ENCODE measurements at regions not wholly inside any gene's neighbourhood (a gene's known extent, or its start where the extent isn't known, plus 50 kb on each side); places are given as distances from the start of the nearest gene placed in this dataset.

DNA sequence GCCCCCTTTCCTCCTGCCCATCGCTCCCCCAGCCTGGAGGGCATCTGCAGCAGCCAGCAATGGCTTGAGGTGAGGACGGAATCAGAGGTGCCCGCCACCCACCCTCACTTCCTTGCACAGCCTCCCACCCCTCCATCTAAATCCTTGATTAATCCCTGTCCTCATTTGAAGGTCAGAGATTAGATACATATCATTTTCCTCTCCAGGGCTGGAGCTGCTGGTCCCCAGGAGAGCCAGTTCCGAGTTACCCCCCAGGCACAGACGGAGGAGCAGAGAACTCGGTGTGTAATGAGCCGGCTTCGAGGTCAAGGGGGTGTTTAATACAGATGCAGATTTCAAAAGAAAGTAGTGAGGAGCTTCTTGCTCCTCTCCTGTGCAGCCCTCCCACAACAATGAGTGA lies 542.1 kb downstream of the MN1 start:
- Histone ChIP-seq H3K79me2 (ENCODE audit: control insufficient read depth, insufficient read depth, low read length) (no peaks in the 10 kb centered on the region), H2AFZ (ENCODE audit: control insufficient read depth, low read length) (no peak overlapping the region), H4K20me1 (ENCODE audit: control insufficient read depth, extremely low read depth, insufficient read depth, low read length) (no peaks in the 10 kb centered on the region), H3K9me1 (ENCODE audit: control insufficient read depth, extremely low read depth, insufficient read depth, low read length) (no peaks in the 10 kb centered on the region), H3K4me2 (ENCODE audit: control insufficient read depth, extremely low read depth, insufficient read depth, low read depth, low read length) (no peak overlapping the region), H3K9ac (ENCODE audit: control insufficient read depth, extremely low read depth, insufficient read depth, low read length) (no peak overlapping the region), H3K4me3 (ENCODE audit: control insufficient read depth in 2 of 3, extremely low read depth in 1 of 3, insufficient read depth in 2 of 3, low read depth in 1 of 3, low read length in 3 of 3) (no peak overlapping the region), H3K27ac (ENCODE audit: control insufficient read depth, insufficient read depth, low read length) (no peak overlapping the region), H3K36me3 (ENCODE audit: control insufficient read depth in 2 of 2, extremely low read depth in 1 of 2, insufficient read depth in 2 of 2, low read length in 2 of 2) (no peaks in the 10 kb centered on the region), H3K27me3 (ENCODE audit: control insufficient read depth, extremely low read depth, insufficient read depth, low read length) (peaks cover 4% of the 10 kb centered on the region), H3K4me1 (ENCODE audit: control insufficient read depth, extremely low read depth, insufficient read depth, low read length) (no peaks in the 10 kb centered on the region), H3K9me3 (ENCODE audit: control insufficient read depth, low read depth, low read length) (peaks cover 6% of the 10 kb centered on the region)
- TF ChIP-seq, protein P1, sequence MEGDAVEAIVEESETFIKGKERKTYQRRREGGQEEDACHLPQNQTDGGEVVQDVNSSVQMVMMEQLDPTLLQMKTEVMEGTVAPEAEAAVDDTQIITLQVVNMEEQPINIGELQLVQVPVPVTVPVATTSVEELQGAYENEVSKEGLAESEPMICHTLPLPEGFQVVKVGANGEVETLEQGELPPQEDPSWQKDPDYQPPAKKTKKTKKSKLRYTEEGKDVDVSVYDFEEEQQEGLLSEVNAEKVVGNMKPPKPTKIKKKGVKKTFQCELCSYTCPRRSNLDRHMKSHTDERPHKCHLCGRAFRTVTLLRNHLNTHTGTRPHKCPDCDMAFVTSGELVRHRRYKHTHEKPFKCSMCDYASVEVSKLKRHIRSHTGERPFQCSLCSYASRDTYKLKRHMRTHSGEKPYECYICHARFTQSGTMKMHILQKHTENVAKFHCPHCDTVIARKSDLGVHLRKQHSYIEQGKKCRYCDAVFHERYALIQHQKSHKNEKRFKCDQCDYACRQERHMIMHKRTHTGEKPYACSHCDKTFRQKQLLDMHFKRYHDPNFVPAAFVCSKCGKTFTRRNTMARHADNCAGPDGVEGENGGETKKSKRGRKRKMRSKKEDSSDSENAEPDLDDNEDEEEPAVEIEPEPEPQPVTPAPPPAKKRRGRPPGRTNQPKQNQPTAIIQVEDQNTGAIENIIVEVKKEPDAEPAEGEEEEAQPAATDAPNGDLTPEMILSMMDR (optimal IDR thresholded peaks at IDR 0.05 in 1 of 3, IDR thresholded peaks at IDR 0.05 in 1 of 3, conservative IDR thresholded peaks at IDR 0.05 in 1 of 3; ENCODE audit: extremely low read depth in 1 of 3, insufficient read depth in 2 of 3, low read length in 3 of 3): no peak
- TF ChIP-seq EZH2 (IDR thresholded peaks at IDR 0.05; ENCODE audit: low read length): no peak
- dilution Hi-C loops (cut with MboI; ENCODE audit: extremely low pct_ligation_motif_present, low sequenced_read_pairs): no loop called here
- no peak for FAIRE-seq
- DNase-seq (ENCODE audit: low read depth, low spot score): no peak

DNA sequence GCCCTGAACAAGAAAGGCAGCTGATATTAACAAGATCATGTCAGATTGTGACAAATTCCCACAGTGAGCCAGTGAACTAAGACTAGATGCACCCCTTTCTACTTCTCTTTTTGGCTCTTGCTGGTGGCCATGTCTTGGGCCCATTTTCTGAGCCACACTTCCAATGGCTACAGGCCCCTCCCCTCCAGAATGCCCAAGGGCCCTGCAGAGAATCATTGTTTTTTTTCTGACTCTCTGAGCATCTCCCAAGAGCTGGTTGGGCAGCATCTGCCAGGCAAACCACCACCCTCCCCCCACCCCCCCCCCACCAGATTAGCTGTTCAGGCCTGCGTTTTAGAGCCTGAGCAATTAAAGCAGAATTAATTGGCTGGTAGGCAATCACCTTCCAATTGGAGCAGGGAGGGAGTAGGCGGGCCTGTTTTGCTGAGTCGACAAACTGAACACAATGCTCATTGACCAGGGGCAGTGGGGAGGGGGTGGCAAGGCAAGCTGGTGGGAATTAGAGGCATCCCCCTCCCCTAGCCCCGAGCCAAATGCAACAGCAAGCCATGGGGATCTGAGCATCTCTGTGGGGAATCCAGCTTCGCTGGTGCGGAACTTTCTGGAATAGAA lies 541.4 kb downstream of the MN1 start:
- H3K4me3 ChIP-seq (ENCODE audit: control insufficient read depth in 2 of 3, extremely low read depth in 1 of 3, insufficient read depth in 2 of 3, low read depth in 1 of 3, low read length in 3 of 3): no peak overlapping the region
- H2AFZ ChIP-seq (ENCODE audit: control insufficient read depth, low read length): no peak overlapping the region
- peaks cover 6% of the 10 kb centered on the region for H3K9me3 ChIP-seq (ENCODE audit: control insufficient read depth, low read depth, low read length)
- FAIRE-seq (no peak), DNase-seq (ENCODE audit: low read depth, low spot score) (no peak)
- no peaks in the 10 kb centered on the region for H3K9me1 ChIP-seq (ENCODE audit: control insufficient read depth, extremely low read depth, insufficient read depth, low read length)
- H3K4me2 ChIP-seq (ENCODE audit: control insufficient read depth, extremely low read depth, insufficient read depth, low read depth, low read length): no peak overlapping the region
- H3K9ac ChIP-seq (ENCODE audit: control insufficient read depth, extremely low read depth, insufficient read depth, low read length): no peak overlapping the region
- H3K79me2 ChIP-seq (ENCODE audit: control insufficient read depth, insufficient read depth, low read length): no peaks in the 10 kb centered on the region
- H3K4me1 ChIP-seq (ENCODE audit: control insufficient read depth, extremely low read depth, insufficient read depth, low read length): no peaks in the 10 kb centered on the region
- dilution Hi-C loops (cut with MboI; ENCODE audit: extremely low pct_ligation_motif_present, low sequenced_read_pairs): no loop called here
- no peaks in the 10 kb centered on the region for H3K36me3 ChIP-seq (ENCODE audit: control insufficient read depth in 2 of 2, extremely low read depth in 1 of 2, insufficient read depth in 2 of 2, low read length in 2 of 2)
- no peaks in the 10 kb centered on the region for H4K20me1 ChIP-seq (ENCODE audit: control insufficient read depth, extremely low read depth, insufficient read depth, low read length)
- TF ChIP-seq, protein P1 (optimal IDR thresholded peaks at IDR 0.05 in 1 of 3, IDR thresholded peaks at IDR 0.05 in 1 of 3, conservative IDR thresholded peaks at IDR 0.05 in 1 of 3; ENCODE audit: extremely low read depth in 1 of 3, insufficient read depth in 2 of 3, low read length in 3 of 3): no peak
- no peak for TF ChIP-seq EZH2 (IDR thresholded peaks at IDR 0.05; ENCODE audit: low read length)
- H3K27ac ChIP-seq (ENCODE audit: control insufficient read depth, insufficient read depth, low read length): no peak overlapping the region
- H3K27me3 ChIP-seq (ENCODE audit: control insufficient read depth, extremely low read depth, insufficient read depth, low read length): peaks cover 4% of the 10 kb centered on the region

Data from keratinocyte (primary cell).